ENCODE measurements at regions not wholly inside any gene's neighbourhood (a gene's known extent, or its start where the extent isn't known, plus 50 kb on each side); places are given as distances from the start of the nearest gene placed in this dataset.

- no peak for DNase-seq (ENCODE audit: low read depth, low spot score)
Observed at GRCh38 chr12:43179486-43179885, 372.5 kb downstream of the ADAMTS20 start.

GRCh38 chr12:43177276-43177675 is 374.7 kb downstream of the ADAMTS20 start:
- DNase-seq (ENCODE audit: low read depth, low spot score): no peak

DNA sequence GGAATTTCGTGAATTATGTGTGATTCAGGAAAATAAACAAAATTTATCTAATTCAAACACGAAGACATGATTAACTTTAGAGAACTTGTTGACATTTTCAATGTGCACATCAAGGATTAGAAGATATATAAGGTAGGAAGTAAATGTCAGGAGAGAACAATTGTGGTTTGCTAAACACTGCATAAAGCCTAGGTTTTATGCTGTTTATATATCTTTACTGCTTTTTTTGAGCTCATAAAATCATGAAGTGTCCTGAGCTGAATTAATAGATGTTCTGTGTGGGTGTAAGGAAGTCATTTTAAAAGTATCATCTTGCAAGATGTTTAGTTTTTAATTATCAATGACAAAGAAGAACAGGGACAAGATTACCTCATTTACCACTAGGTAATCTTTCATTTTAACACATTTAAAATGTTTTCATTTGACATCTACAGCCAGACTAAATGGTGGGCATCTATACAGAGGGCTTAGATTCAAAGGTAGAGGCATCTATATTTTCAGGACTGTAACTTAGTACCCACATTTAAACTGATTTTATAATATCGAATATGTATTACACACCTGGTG is 382.8 kb downstream of the ADAMTS20 start:
- DNase-seq (ENCODE audit: low read depth, low spot score): no peak

- peak; percentile 4 for DNase-seq (ENCODE audit: low read depth, low spot score)
Observed at GRCh38 chr12:43167691-43168090, 384.3 kb downstream of the ADAMTS20 start.

DNA sequence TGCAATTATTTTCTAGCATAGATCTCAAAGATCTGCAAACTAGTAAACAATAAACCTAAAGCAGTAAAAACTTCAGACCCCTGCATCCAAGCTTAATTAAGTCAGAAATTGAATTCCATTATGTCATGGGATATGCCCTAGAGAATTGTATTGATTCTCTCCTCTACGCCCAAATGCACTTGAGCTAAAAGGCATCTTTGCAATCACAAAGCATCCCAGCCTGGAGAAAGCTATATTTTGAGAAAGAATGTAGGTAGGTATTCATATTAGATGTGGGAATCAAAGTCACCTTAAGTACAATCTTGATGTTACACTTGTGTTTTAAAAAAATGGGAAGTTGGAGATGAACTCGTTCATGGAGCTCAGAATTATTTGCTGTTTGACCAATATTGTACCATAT is 386.7 kb downstream of the ADAMTS20 start:
- no peak for DNase-seq (ENCODE audit: low read depth, low spot score)

DNA sequence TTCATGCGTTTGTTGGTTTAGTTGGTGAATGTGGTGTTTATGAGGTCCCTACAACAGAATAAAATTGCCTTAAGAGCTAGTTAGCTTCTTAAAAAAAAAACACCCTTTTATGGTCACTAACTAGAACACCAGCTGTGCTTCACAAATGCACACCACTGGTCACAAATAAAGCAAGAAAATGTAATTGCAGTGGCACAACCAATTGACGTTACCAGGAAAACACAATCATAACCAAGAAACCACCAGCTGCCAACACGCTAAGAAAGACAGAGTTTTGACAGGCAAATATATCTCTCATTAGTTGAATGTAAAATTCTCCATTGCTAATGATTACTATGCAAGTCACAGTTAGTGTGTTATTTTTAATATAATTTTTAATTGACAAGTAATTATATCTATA is 389.9 kb downstream of the ADAMTS20 start:
- DNase-seq (ENCODE audit: low read depth, low spot score): no peak

DNA sequence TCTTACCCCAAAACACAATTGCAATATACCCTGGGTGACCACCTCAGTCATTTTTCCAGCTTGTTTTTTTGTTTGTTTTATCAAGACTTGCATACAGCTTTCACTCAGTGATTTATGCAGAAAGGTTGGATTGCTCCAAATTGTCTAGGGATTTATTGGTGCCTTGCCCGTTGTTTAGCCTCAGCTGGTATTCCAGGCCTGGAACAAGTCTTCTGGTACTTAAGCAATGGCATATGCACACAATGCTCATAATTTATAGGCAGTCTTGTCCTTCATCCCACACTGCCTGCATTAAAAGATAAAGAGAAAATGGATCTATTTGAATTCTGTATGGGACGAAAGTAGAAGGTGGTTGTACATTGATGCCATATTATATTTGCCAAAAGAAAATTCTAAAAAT is 392.5 kb downstream of the ADAMTS20 start:
- DNase-seq (ENCODE audit: low read depth, low spot score): no peak

- no peak for DNase-seq (ENCODE audit: low read depth, low spot score)
Observed at GRCh38 chr12:43158126-43158525, 393.9 kb downstream of the ADAMTS20 start.

GRCh38 chr12:43155376-43155775 is 396.6 kb downstream of the ADAMTS20 start:
- no peak for DNase-seq (ENCODE audit: low read depth, low spot score)

DNA sequence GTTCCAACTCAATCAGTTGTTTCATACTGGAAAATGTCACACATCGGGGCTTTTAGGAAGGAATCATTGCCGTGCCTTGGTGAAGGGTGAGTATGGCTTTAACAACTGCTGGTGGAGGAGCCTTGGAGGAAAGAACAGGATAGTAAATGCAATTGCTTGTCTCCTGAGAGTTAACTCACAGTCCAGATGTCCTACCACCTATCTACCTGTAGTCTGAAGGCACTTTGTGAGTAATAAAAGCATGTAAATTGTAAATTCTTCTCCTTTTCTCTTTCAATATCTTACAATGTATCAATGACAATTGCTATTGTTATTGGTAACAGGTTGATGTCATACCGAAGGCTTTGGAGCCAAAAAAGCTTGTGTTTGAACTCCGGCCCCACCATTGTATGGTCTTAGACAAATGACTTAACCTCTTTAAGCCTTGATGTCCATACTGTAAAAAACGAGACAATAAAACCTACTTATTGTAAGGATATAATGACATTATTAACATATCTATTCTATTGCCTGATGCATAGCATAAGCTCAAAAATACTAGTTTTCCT is 397.4 kb downstream of the ADAMTS20 start:
- no peak for DNase-seq (ENCODE audit: low read depth, low spot score)

GRCh38 chr12:43151441-43151981 is 400.5 kb downstream of the ADAMTS20 start:
- no peak for DNase-seq (ENCODE audit: low read depth, low spot score)

DNA sequence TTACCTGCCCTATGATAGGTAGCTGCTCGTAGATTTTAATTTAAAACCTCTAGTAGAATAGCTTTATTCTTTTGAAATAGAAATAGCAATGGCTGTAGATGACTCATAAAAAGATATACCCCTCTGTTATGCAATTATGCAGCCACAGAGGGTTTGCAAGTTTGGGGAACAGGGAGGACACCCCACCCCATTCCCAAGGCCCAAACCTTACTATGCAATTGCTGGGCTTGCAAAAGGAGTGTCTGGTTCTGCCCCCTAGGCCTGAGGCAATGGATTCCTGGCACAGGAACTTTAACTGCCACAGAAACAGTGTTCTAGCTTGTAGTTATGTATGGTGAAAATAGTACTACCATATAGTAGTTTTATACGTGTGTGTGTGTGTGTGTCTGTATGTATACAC is 403.3 kb downstream of the ADAMTS20 start:
- DNase-seq (ENCODE audit: low read depth, low spot score): no peak

DNA sequence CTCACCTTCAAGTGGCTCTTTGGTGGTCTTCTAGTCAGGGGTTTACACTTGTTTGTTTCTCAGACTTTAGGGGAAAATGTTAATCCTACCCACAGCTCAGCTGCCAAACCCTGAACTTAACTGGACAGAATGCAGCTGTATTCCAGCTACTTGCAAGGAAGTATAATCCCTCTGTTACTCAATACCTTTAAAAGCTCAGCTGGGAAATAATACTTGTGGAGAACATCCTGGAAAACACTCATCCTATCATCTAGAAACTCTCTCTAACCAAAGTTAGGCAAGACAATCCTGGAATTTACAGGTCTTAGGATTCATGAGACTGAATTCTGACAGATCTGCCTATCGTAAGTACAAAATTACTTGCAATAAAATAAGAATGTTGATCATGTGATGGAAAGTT is 404.1 kb downstream of the ADAMTS20 start:
- no peak for DNase-seq (ENCODE audit: low read depth, low spot score)

DNA sequence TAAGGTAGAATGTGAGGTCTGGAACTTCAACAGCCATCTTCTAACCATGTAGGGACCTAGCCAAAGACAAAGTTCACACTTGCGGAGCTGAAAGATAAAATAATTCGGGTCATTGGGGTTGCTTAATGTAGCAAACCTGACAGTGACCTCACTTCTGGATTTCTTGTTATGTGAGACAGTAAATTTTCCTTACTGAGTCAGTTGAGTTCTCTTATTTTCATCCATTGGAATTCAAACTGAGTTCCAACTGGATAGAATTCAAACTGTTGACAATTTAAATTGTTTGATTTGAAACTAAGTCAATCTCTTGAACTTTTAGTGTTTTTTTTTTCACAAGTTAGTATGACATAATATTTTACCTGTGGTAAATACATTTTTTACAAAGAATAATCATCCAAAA is 406.5 kb downstream of the ADAMTS20 start:
- no peak for DNase-seq (ENCODE audit: low read depth, low spot score)

DNA sequence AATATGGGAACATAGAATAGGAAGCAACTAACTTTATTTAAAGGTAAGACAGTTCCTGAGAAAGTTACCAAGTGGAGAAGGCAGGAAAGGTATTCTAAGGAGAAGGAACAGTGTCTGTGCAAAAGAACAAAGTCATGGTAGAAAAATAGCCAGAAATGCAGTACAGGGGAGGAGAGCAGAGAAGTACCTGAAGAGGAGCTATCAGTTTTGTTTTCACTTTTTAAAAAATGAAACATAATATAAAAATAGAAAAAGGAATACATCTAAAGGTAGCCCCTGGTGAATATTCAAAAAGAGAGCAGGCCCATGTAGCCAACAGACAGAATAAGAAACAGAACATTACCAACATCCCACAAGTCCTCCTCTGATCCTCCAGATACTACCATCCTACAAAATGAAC is 408.7 kb downstream of the ADAMTS20 start:
- no peak for DNase-seq (ENCODE audit: low read depth, low spot score)

DNA sequence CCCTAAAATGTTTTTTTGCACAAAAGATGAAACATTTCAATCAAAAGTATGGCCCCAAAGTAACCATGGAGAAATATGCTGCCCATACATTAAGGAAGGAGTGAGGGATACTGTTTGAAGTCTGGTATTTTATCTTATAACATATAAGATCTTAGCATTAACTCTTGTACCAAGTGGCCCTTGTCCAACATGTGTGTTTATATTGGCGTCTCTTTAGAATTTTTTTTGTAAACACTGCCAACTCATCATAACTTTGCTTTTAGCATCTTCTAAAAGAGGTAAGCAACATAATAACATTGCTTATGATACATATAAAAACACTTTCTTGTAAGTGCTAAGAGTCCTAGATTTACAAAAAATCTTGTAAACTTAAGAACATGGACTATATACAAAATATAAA is 419.7 kb downstream of the ADAMTS20 start:
- DNase-seq (ENCODE audit: low read depth, low spot score): no peak

- no peak for DNase-seq (ENCODE audit: low read depth, low spot score)
Observed at GRCh38 chr12:43131301-43131700, 420.7 kb downstream of the ADAMTS20 start.

GRCh38 chr12:43127886-43128549 is 424.0 kb downstream of the ADAMTS20 start:
- DNase-seq (ENCODE audit: low read depth, low spot score): no peak

DNA sequence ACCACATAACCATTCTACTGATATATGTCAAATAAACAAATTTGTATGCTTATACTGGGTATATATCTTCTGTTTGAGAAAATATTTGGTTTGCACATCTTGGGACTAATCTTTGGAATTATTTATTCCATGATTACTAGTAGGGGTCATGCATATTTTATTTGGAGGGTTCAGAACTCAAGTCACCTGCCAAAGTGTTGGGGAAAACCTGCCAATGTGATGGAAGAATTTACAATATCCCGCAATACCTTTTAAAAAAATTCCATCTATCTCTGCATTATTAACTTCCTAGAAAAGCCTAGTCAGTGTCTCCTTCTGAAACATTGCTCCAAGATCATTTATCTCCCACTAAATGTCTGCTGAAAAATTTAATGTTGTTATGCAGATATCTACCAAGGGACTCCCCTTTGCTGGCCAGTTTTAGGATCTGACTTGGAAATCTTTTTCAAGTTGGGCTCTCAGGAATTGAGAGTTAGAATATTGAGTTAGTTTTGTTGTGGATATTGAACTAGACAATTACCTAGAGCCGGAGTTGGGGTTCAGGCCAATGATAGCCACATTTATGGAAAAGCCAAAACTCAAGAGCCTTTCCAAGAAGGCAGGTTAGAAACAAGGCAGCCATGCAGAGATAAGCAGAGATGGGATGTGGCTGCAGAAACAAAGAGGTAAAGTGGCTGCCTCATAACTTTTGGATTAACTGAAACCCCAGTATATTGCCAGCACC is 425.2 kb downstream of the ADAMTS20 start:
- no peak for DNase-seq (ENCODE audit: low read depth, low spot score)

- no peak for DNase-seq (ENCODE audit: low read depth, low spot score)
Observed at GRCh38 chr12:43123461-43123860, 428.5 kb downstream of the ADAMTS20 start.

DNA sequence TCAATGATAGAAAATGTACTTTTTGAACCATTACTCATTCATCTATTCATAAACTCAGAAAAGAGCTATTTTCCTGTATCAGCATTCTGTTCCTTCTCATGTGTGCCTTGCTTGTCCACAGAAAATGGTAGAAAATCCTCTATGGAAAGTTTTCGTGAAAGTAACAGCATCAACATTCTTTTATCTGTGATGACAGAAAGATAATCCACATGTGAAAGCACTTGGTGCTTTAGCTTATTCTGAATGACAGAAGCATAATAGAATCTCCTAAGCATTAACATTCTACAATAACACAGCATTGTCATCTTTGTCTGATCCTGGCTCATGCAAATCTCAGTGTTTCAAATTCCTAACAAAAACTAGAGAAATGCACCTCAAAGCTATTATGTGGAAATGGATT is 431.9 kb downstream of the ADAMTS20 start:
- DNase-seq (ENCODE audit: low read depth, low spot score): no peak

GRCh38 chr12:43118881-43119280 is 433.1 kb downstream of the ADAMTS20 start:
- DNase-seq (ENCODE audit: low read depth, low spot score): no peak

DNA sequence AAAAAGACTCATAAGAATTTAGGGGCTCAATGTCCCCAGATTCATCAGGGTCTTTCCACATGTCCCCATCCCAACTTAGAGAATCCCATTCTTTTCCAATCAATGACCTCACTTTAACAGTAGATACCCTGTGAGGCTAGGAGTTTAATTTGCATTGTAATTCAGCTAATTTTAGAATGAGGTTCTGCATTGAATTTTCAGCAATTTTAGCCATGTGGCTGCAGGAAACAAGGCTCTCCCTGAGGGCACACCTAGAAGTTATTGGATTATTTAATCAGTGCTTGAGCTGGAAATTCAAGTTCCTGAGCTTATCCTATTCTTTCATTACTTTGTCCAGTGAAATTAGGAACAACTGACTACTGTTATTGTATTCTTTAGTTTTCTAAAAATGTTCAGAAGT is 433.8 kb downstream of the ADAMTS20 start:
- DNase-seq (ENCODE audit: low read depth, low spot score): no peak

All from brain pericyte (primary cell).